Ishikawa (cell line): ENCODE measurements at regions not wholly inside any gene's neighbourhood (a gene's known extent, or its start where the extent isn't known, plus 50 kb on each side); places are given as distances from the start of the nearest gene placed in this dataset.

Source experiments
- CEBPB ChIP-seq: IDR thresholded peaks from 2 replicates; pipeline ENCODE4 v1.6.1; 2012
- CREB1 ChIP-seq: IDR thresholded peaks from 2 replicates; pipeline ENCODE4 v1.6.1; 2012; ENCODE audit warnings: low read depth
- EP300 ChIP-seq: IDR thresholded peaks from 2 replicates; pipeline ENCODE4 v1.6.1; 2012; ENCODE audit warnings: borderline replicate concordance
- RAD21 ChIP-seq: IDR thresholded peaks from 2 replicates; pipeline ENCODE4 v1.6.1; 2012; ENCODE audit warnings: low read depth
- TAF1 ChIP-seq: IDR thresholded peaks from 2 replicates; pipeline ENCODE4 v1.6.1; 2012; ENCODE audit warnings: low read depth, mild to moderate bottlenecking
- YY1 ChIP-seq: IDR thresholded peaks from 2 replicates; pipeline ENCODE4 v1.6.1; 2012; ENCODE audit warnings: low read depth
- TF ChIP-seq, protein P1 (sequence below): IDR thresholded peaks from 2 replicates; pipeline ENCODE4 v1.6.1; 2012; ENCODE audit warnings: low read depth, mild to moderate bottlenecking
- TF ChIP-seq, protein P2 (sequence below): IDR thresholded peaks from 2 replicates; pipeline ENCODE4 v1.6.1; 2012

DNA sequence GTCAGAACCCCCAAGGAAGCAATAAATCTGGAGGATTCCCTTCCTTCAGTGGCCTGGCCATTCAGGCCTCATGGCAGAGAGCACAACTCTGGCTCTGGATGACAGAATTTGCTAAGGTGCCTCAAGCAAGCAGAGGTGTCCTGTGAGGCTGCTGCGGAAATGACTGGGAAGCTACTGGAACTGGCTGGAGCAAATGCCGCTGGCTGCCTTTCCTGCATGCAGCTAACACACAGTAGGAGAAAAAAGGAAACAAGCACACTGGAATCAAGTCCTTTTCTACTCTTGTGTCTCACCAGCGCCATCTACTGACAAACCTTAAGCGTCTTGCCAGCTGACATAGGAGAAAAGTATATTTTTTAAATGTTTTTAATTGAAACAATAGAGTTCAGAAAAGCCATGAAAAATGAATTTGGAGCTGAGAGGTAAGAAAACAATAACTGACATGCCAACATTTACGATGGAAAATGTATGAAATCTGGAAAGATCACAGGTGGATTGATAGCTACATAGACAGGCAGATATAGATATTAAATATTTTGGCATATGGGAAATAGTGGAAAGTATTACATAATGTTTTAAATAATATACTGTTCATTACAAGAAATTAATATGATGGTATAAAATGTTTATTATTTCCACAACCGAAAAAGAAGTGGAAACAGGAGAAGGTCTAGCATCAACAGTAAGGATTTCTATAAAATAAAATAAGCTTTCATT is 951.6 kb downstream of the ANKRD7 start:
- TF ChIP-seq RAD21 (peak; percentile 70), EP300 (no peak), TAF1 (no peak), CREB1 (no peak), YY1 (no peak), CEBPB (no peak)
- TF ChIP-seq, protein P1, sequence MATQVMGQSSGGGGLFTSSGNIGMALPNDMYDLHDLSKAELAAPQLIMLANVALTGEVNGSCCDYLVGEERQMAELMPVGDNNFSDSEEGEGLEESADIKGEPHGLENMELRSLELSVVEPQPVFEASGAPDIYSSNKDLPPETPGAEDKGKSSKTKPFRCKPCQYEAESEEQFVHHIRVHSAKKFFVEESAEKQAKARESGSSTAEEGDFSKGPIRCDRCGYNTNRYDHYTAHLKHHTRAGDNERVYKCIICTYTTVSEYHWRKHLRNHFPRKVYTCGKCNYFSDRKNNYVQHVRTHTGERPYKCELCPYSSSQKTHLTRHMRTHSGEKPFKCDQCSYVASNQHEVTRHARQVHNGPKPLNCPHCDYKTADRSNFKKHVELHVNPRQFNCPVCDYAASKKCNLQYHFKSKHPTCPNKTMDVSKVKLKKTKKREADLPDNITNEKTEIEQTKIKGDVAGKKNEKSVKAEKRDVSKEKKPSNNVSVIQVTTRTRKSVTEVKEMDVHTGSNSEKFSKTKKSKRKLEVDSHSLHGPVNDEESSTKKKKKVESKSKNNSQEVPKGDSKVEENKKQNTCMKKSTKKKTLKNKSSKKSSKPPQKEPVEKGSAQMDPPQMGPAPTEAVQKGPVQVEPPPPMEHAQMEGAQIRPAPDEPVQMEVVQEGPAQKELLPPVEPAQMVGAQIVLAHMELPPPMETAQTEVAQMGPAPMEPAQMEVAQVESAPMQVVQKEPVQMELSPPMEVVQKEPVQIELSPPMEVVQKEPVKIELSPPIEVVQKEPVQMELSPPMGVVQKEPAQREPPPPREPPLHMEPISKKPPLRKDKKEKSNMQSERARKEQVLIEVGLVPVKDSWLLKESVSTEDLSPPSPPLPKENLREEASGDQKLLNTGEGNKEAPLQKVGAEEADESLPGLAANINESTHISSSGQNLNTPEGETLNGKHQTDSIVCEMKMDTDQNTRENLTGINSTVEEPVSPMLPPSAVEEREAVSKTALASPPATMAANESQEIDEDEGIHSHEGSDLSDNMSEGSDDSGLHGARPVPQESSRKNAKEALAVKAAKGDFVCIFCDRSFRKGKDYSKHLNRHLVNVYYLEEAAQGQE = no peak
- TF ChIP-seq, protein P2, sequence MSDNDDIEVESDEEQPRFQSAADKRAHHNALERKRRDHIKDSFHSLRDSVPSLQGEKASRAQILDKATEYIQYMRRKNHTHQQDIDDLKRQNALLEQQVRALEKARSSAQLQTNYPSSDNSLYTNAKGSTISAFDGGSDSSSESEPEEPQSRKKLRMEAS = no peak
